GM12878 (cell line): ENCODE measurements at regions not wholly inside any gene's neighbourhood (a gene's known extent, or its start where the extent isn't known, plus 50 kb on each side); places are given as distances from the start of the nearest gene placed in this dataset.

Source experiments
- ATAC-seq: fragments of 200-7000 bp; cut with Tn5 transposase; 3 replicates; pipeline ENCODE4 v1.9.1; 2020; ENCODE audit warnings: mild to moderate bottlenecking, moderate library complexity
- BruUV-seq: library from RNA; stranded (reverse); fragments of 400-500 nt; replicated peaks from 2 replicates; lab custom pipeline; 2021; lab: Mats Ljungman, UMichigan
- CTCF ChIA-PET: fragments of 300-600 bp; sonication (Branson Sonifier 250); formaldehyde crosslinking; extraction: SDS; loops from one replicate; lab custom pipeline; 2021; ENCODE audit warnings: inconsistent platforms; lab: Yijun Ruan, JAX
- POLR2A ChIA-PET: fragments of 350-600 bp; formaldehyde crosslinking; extraction: SDS; loops from one replicate; lab custom pipeline; 2021; ENCODE audit warnings: inconsistent platforms; lab: Charles Lee
- RAD21 ChIA-PET: fragments of 300-600 bp; sonication (Branson Sonifier 250); formaldehyde crosslinking; loops from one replicate; lab custom pipeline; 2023; ENCODE audit warnings: antibody characterized with exemption; ENCODE audit not compliant: unreplicated experiment; lab: Charles Lee
- SMC1A ChIA-PET: fragments of 300-600 bp; sonication (Branson Sonifier 250); formaldehyde crosslinking; loops from one replicate; lab custom pipeline; 2023; ENCODE audit not compliant: unreplicated experiment, uncharacterized antibody; lab: Charles Lee
- DNase-seq: peaks from one replicate; pipeline ENCODE4 v3.0.0-alpha.2; 2011; ENCODE audit warnings: low read depth, low spot score
- FAIRE-seq: peaks from 3 replicates; lab custom pipeline; 2011; peaks lifted over from hg19 to GRCh38; lab: Jason Lieb, UNC
- H2AFZ ChIP-seq: 2 replicates; pipeline ENCODE4 v1.6.0; 2011; ENCODE audit warnings: low read depth, low read length, control low read depth; ENCODE audit not compliant: control insufficient read depth
- H3K27ac ChIP-seq: 2 replicates; pipeline ENCODE4 v1.5.1; 2011; ENCODE audit warnings: control low read depth; ENCODE audit not compliant: control insufficient read depth, insufficient read depth
- H3K27me3 ChIP-seq, 2 experiments: replicated peaks in 1 of 2; 2 replicates each; pipeline versions ENCODE4 v1.6.0 to v1.6.1; 2011; ENCODE audit warnings: low read length in 1 of 2; ENCODE audit not compliant: control insufficient read depth in 2 of 2, insufficient read depth in 2 of 2
- H3K36me3 ChIP-seq, 2 experiments: 2 replicates each; pipeline ENCODE4 v1.5.1; 2011; ENCODE audit warnings: low read length in 1 of 2; ENCODE audit not compliant: control insufficient read depth in 2 of 2, insufficient read depth in 2 of 2
- H3K4me1 ChIP-seq: 2 replicates; pipeline ENCODE4 v1.6.1; 2011; ENCODE audit warnings: mild to moderate bottlenecking, low read length, moderate library complexity, mixed read lengths; ENCODE audit not compliant: control insufficient read depth, insufficient read depth
- H3K4me2 ChIP-seq: 2 replicates; pipeline ENCODE4 v1.6.0; 2011; ENCODE audit warnings: control low read depth; ENCODE audit not compliant: control insufficient read depth, insufficient read depth
- H3K4me3 ChIP-seq: fragments of 200-600 bp; sonication (generic); 2 replicates; pipeline ENCODE4 v1.5.1; 2016
- H3K79me2 ChIP-seq: 2 replicates; pipeline ENCODE4 v1.6.0; 2011; ENCODE audit warnings: low read length; ENCODE audit not compliant: control insufficient read depth, insufficient read depth
- H3K9ac ChIP-seq: 2 replicates; pipeline ENCODE4 v1.8.0; 2011; ENCODE audit warnings: low read length, control low read depth, mixed read lengths; ENCODE audit not compliant: control insufficient read depth, insufficient read depth
- H3K9me3 ChIP-seq: replicated peaks from 3 replicates; pipeline ENCODE4 v1.5.1; 2011; ENCODE audit warnings: mild to moderate bottlenecking, low read length; ENCODE audit not compliant: control insufficient read depth, insufficient read depth
- H4K20me1 ChIP-seq: 2 replicates; pipeline ENCODE4 v1.6.0; 2011; ENCODE audit not compliant: control insufficient read depth, insufficient read depth
- CHD1 ChIP-seq: IDR thresholded peaks from 2 replicates; pipeline ENCODE4 v1.6.1; 2012; ENCODE audit warnings: low read depth, low read length, improper control_type of control experiment
- CHD4 ChIP-seq: fragments of 200-600 bp; sonication (generic); IDR thresholded peaks from 2 replicates; pipeline ENCODE4 v1.6.1; 2016; ENCODE audit warnings: mild to moderate bottlenecking
- DPF2 ChIP-seq: fragments of 450-650 bp; IDR thresholded peaks from 2 replicates; pipeline ENCODE4 v1.6.1; 2017; ENCODE audit warnings: mild to moderate bottlenecking
- E4F1 ChIP-seq: fragments of 450-650 bp; IDR thresholded peaks from 2 replicates; pipeline ENCODE4 v1.6.1; 2018; ENCODE audit warnings: borderline replicate concordance, mild to moderate bottlenecking; ENCODE audit not compliant: partially characterized antibody
- ESRRA ChIP-seq: IDR thresholded peaks from 2 replicates; pipeline ENCODE4 v1.6.1; 2012; ENCODE audit warnings: mild to moderate bottlenecking, low read length, improper control_type of control experiment
- GABPA ChIP-seq: IDR thresholded peaks from 2 replicates; pipeline ENCODE4 v1.6.1; 2014; ENCODE audit warnings: antibody characterized with exemption, low read depth, mild to moderate bottlenecking, inconsistent platforms
- HDAC6 ChIP-seq: fragments of 200-600 bp; sonication (generic); IDR thresholded peaks from one replicate; pipeline ENCODE4 v1.8.0; 2017; ENCODE audit warnings: antibody characterized with exemption; ENCODE audit not compliant: unreplicated experiment
- KDM1A ChIP-seq: fragments of 200-600 bp; sonication (generic); IDR thresholded peaks from 2 replicates; pipeline ENCODE4 v1.6.1; 2016; ENCODE audit warnings: borderline replicate concordance
- NFYB ChIP-seq: IDR thresholded peaks from 2 replicates; pipeline ENCODE4 v1.6.1; 2011; ENCODE audit warnings: low read depth, mild to moderate bottlenecking, low read length, improper control_type of control experiment, moderate library complexity; ENCODE audit not compliant: insufficient read depth
- PAX8 ChIP-seq: fragments of 450-650 bp; IDR thresholded peaks from 2 replicates; pipeline ENCODE4 v1.6.1; 2017; ENCODE audit warnings: mild to moderate bottlenecking, moderate library complexity
- POLR2AphosphoS2 ChIP-seq: IDR thresholded peaks from 2 replicates; pipeline ENCODE4 v1.6.1; 2011; ENCODE audit warnings: low read depth, mild to moderate bottlenecking, low read length, improper control_type of control experiment, moderate library complexity
- SIN3A ChIP-seq: IDR thresholded peaks from 2 replicates; pipeline ENCODE4 v1.6.1; 2012; ENCODE audit warnings: low read depth, low read length, improper control_type of control experiment
- SIX5 ChIP-seq: IDR thresholded peaks from 2 replicates; pipeline ENCODE4 v1.6.1; 2011; ENCODE audit warnings: mild to moderate bottlenecking, low read depth, low read length, moderate library complexity; ENCODE audit not compliant: severe bottlenecking
- SMARCA5 ChIP-seq: fragments of 450-650 bp; IDR thresholded peaks from 2 replicates; pipeline ENCODE4 v1.6.1; 2017; ENCODE audit warnings: mild to moderate bottlenecking
- SP1 ChIP-seq: IDR thresholded peaks from one replicate; pipeline ENCODE4 v1.6.1; 2011; ENCODE audit warnings: low read depth, low read length
- SPI1 ChIP-seq: IDR thresholded peaks from 2 replicates; pipeline ENCODE4 v1.6.1; 2011; ENCODE audit warnings: low read depth, mild to moderate bottlenecking, low read length, moderate library complexity, borderline replicate concordance; ENCODE audit not compliant: insufficient read depth
- USF1 ChIP-seq: IDR thresholded peaks from 2 replicates; pipeline ENCODE4 v1.6.1; 2011; ENCODE audit warnings: borderline replicate concordance, low read depth, mild to moderate bottlenecking, moderate library complexity, mixed read lengths, low read length; ENCODE audit not compliant: insufficient read depth; ENCODE audit errors: extremely low read length
- ZZZ3 ChIP-seq: IDR thresholded peaks from 2 replicates; pipeline ENCODE4 v1.6.1; 2011; ENCODE audit warnings: low read depth; ENCODE audit not compliant: control insufficient read depth, insufficient read length
- WGBS: methylation state at CpG from one replicate; pipeline ENCODE4 v1.1.6; 2016; ENCODE audit warnings: low lambda C conversion rate; ENCODE audit not compliant: insufficient replicate concordance, insufficient coverage; ENCODE audit errors: missing lambda C conversion rate; 5-methylcytosine and 5-hydroxymethylcytosine counted together
- in situ Hi-C: fragments of 300-500 bp; cut with MboI; formaldehyde crosslinking; loops from 9 replicates; pipeline ENCODE4 v1.14.3; 2018; ENCODE audit warnings: mixed read lengths
- intact Hi-C: fragments of 100-400 bp; cut with micrococcal nuclease; formaldehyde crosslinking; loops from one replicate; pipeline ENCODE4 v1.14.2; 2022; ENCODE audit not compliant: unreplicated experiment
- TF ChIP-seq, protein P1 (sequence below): IDR thresholded peaks from 2 replicates; pipeline ENCODE4 v1.6.1; 2012; ENCODE audit warnings: mild to moderate bottlenecking, low read depth, low read length

DNA sequence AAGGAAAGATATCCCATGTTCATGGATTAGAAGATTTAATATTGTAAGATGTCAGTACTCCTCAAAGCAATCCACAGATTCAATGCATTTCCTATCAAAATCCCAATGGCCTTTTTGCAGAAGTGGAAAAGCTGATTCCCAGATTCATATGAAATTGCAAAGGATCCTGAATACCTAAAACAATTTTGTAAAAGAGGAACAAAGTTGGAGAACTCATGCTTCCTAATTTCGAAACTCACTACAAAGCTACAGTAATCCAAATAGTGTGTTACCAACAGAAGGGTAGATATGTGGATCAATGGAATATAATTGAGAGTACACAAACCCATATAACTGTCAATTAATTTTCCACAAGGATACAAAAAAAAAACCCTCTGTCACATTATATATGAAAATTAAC lies 154.3 kb upstream of the ZNF618 start:
- no peaks in the 10 kb centered on the region for H3K9me3 ChIP-seq
- ChIA-PET RAD21 (no interaction called here), SMC1A (no interaction called here), CTCF (interaction anchor here (0.6 to 1.2 kb wide), 2 partner anchors 17 to 413 kb away, joined by 3 to 4 read pairs; no protein-coding TSS in a partner anchor), POLR2A (interaction anchor here (0.6 kb wide), 1 partner anchor 566 kb away, joined by 3 read pairs; no protein-coding TSS in a partner anchor)
- no peak overlapping the region for H2AFZ ChIP-seq
- H3K79me2 ChIP-seq, result no peaks in the 10 kb centered on the region
- FAIRE-seq (no peak), ATAC-seq (no peak), DNase-seq (no peak)
- WGBS, result 0% methylated on average over 1 of the region's 1 CpG
- no peaks in the 10 kb centered on the region for H3K4me1 ChIP-seq
- H3K4me3 ChIP-seq, result no peak overlapping the region
- no peaks in the 10 kb centered on the region for H3K27me3 ChIP-seq
- no TSS peak for BruUV-seq
- in situ Hi-C loops (no loop called here), intact Hi-C loops (no loop called here)
- H3K9ac ChIP-seq, result no peak overlapping the region
- H3K36me3 ChIP-seq, result no peaks in the 10 kb centered on the region
- H3K27ac ChIP-seq, result no peak overlapping the region
- no peaks in the 10 kb centered on the region for H4K20me1 ChIP-seq
- no peak overlapping the region for H3K4me2 ChIP-seq
- TF ChIP-seq HDAC6 (no peak), POLR2AphosphoS2 (no peak), SP1 (no peak), ESRRA (no peak), DPF2 (no peak), CHD1 (no peak), KDM1A (no peak), CHD4 (no peak), ZZZ3 (no peak), NFYB (no peak), SIX5 (no peak), USF1 (no peak), E4F1 (no peak), GABPA (no peak), SPI1 (no peak), PAX8 (no peak), SIN3A (no peak), SMARCA5 (no peak)
- TF ChIP-seq, protein P1, sequence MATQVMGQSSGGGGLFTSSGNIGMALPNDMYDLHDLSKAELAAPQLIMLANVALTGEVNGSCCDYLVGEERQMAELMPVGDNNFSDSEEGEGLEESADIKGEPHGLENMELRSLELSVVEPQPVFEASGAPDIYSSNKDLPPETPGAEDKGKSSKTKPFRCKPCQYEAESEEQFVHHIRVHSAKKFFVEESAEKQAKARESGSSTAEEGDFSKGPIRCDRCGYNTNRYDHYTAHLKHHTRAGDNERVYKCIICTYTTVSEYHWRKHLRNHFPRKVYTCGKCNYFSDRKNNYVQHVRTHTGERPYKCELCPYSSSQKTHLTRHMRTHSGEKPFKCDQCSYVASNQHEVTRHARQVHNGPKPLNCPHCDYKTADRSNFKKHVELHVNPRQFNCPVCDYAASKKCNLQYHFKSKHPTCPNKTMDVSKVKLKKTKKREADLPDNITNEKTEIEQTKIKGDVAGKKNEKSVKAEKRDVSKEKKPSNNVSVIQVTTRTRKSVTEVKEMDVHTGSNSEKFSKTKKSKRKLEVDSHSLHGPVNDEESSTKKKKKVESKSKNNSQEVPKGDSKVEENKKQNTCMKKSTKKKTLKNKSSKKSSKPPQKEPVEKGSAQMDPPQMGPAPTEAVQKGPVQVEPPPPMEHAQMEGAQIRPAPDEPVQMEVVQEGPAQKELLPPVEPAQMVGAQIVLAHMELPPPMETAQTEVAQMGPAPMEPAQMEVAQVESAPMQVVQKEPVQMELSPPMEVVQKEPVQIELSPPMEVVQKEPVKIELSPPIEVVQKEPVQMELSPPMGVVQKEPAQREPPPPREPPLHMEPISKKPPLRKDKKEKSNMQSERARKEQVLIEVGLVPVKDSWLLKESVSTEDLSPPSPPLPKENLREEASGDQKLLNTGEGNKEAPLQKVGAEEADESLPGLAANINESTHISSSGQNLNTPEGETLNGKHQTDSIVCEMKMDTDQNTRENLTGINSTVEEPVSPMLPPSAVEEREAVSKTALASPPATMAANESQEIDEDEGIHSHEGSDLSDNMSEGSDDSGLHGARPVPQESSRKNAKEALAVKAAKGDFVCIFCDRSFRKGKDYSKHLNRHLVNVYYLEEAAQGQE, result no peak
